ENCODE measurements at regions not wholly inside any gene's neighbourhood (a gene's known extent, or its start where the extent isn't known, plus 50 kb on each side); places are given as distances from the start of the nearest gene placed in this dataset.

DNA sequence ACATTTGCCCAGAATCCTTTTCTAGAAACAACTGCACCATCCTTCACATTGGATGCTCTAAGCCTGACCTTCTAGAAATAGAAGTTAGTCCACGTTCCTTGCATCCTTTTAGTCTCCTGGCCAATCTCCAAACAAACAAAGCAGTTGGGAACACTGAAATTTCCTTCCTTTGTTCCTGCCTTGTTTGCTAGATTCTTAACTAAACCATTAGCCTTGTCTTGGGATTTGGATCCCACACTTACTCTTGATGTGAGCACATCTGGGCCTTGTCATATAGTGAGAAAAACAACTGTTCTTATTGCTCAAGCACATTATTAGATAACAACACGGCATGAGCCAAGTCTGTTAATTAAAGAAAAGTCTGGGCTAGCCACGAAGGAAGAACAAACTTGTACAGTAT lies 319.3 kb upstream of the GHITM start:
- TF ChIP-seq EZH2 (IDR thresholded peaks at IDR 0.05; ENCODE audit: borderline replicate concordance, low read length), result no peak
- TF ChIP-seq, protein P1, sequence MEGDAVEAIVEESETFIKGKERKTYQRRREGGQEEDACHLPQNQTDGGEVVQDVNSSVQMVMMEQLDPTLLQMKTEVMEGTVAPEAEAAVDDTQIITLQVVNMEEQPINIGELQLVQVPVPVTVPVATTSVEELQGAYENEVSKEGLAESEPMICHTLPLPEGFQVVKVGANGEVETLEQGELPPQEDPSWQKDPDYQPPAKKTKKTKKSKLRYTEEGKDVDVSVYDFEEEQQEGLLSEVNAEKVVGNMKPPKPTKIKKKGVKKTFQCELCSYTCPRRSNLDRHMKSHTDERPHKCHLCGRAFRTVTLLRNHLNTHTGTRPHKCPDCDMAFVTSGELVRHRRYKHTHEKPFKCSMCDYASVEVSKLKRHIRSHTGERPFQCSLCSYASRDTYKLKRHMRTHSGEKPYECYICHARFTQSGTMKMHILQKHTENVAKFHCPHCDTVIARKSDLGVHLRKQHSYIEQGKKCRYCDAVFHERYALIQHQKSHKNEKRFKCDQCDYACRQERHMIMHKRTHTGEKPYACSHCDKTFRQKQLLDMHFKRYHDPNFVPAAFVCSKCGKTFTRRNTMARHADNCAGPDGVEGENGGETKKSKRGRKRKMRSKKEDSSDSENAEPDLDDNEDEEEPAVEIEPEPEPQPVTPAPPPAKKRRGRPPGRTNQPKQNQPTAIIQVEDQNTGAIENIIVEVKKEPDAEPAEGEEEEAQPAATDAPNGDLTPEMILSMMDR (IDR thresholded peaks at IDR 0.05; ENCODE audit: low read length), result no peak

All from OCI-LY1 (cell line).